Skeletal muscle tissue (tissue), 3 donors: ENCODE measurements at regions not wholly inside any gene's neighbourhood (a gene's known extent, or its start where the extent isn't known, plus 50 kb on each side); places are given as distances from the start of the nearest gene placed in this dataset.

Experiments used
- H3K27ac ChIP-seq: one replicate; pipeline ENCODE4 v1.7.0; 2013; ENCODE audit warnings: mild to moderate bottlenecking, low read depth, low read length, inconsistent platforms
- H3K27me3 ChIP-seq, 3 donors: one replicate each; pipeline ENCODE4 v1.7.0; 2013; ENCODE audit warnings: low read length in 3 of 3; ENCODE audit not compliant: control insufficient read depth in 3 of 3, insufficient read depth in 3 of 3
- H3K36me3 ChIP-seq, 3 donors: one replicate each; pipeline ENCODE4 v1.7.0; 2013; ENCODE audit warnings: low read length in 3 of 3; ENCODE audit not compliant: control insufficient read depth in 3 of 3, insufficient read depth in 3 of 3
- H3K4me1 ChIP-seq, 3 donors: one replicate each; pipeline ENCODE4 v1.7.0; 2013; ENCODE audit warnings: low read length in 3 of 3, mild to moderate bottlenecking in 3 of 3; ENCODE audit not compliant: control insufficient read depth in 3 of 3, insufficient read depth in 3 of 3
- H3K4me3 ChIP-seq, 3 donors: one replicate each; pipeline ENCODE4 v1.7.0; 2013; ENCODE audit warnings: low read length in 3 of 3
- H3K9ac ChIP-seq, 3 donors: one replicate each; pipeline ENCODE4 v1.7.0; 2013; ENCODE audit warnings: low read length in 3 of 3, mild to moderate bottlenecking in 3 of 3, moderate library complexity in 2 of 3, low read depth in 1 of 3
- H3K9me3 ChIP-seq, 3 donors: one replicate each; pipeline ENCODE4 v1.7.0; 2013; ENCODE audit warnings: low read length in 3 of 3; ENCODE audit not compliant: control insufficient read depth in 3 of 3
- donor health status: Osteomylitis.

DNA sequence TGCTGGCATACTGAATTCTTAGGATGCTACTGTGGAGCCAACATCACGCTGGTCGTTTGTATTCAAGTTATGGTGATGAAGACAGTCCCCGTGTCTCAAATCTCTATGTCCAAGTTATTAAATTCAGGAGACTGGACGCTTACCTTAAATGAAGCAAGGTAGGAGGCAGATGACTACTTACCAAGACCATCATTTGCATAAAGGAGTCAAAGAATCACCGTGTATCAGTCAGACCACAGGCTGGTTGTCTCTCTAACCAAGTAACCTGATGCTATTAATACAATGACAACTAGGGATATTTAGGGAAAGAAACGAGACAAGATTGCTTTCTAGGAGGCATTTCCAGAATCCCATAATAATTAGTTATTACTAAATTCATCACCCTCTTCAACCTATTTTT lies 78.1 kb upstream of the FRMD6 start:
- H3K4me3 ChIP-seq: no peak overlapping the region
- H3K9ac ChIP-seq: no peak overlapping the region
- no peaks in the 10 kb centered on the region for H3K9me3 ChIP-seq
- no peaks in the 10 kb centered on the region for H3K4me1 ChIP-seq
- no peaks in the 10 kb centered on the region for H3K36me3 ChIP-seq
- H3K27me3 ChIP-seq: no peaks in the 10 kb centered on the region
- H3K27ac ChIP-seq: no peak overlapping the region

- Histone ChIP-seq H3K27me3 (no peaks in the 10 kb centered on the region), H3K9me3 (no peaks in the 10 kb centered on the region), H3K9ac (no peak overlapping the region), H3K27ac (no peak overlapping the region), H3K4me1 (no peaks in the 10 kb centered on the region), H3K4me3 (no peak overlapping the region), H3K36me3 (no peaks in the 10 kb centered on the region)
Observed at GRCh38 chr14:51574009-51574408, 77.7 kb upstream of the FRMD6 start.

DNA sequence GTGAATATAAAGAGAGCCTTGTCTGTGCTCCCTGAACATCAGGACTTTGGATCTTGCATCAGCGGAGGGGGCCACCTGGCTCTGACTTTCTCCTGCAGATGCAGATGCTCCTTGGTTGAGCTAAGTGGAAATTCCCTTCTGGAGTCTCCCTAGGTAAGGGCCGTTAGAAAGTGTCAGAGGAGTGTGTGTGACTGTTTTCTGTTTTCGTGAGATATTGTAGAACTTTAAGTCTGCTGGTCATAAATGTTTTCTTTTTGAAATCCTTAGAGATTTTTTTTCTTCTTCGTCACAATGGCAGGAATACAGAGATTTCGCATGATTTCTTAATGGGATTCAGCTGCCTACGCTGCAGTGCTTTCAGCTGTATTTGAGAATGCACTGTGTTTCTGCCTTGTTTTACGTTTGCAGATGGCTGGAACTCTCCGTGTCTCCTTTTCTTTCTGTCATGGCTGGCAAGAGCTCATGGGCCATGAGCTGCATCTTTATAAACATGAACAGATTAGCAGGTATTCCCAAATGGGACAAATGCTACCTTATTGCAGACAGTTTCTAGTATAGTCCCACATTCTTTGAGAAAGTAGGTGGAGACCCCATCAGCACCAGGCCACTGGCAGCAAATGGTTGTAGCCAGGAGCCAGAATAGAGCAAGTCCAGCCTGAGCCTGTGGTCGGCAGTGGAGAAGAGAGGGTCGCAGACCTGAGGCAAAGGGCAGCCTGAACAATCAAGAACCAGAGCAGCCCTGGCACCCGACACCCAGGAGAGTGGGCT lies 76.2 kb upstream of the FRMD6 start:
- Histone ChIP-seq H3K36me3 (no peaks in the 10 kb centered on the region), H3K27ac (no peak overlapping the region), H3K9me3 (no peaks in the 10 kb centered on the region), H3K4me3 (no peak overlapping the region), H3K9ac (no peak overlapping the region), H3K27me3 (no peaks in the 10 kb centered on the region), H3K4me1 (no peaks in the 10 kb centered on the region)

DNA sequence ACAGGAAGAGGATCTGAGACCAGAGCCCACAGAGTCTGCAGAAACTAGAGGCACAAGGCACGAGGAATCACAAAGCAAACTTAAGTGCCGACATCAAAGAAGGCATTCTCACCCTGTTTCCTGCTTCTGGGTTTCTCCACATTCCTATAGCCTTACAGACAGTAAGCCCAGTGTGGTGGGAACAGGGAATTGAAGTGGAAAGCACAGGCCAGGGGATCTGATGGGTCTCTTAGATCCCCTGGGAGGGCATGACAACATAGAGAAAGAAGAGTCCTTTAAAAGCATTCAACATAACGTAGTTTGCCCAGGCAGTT lies 75.6 kb upstream of the FRMD6 start:
- H3K36me3 ChIP-seq: no peaks in the 10 kb centered on the region
- H3K27me3 ChIP-seq: no peaks in the 10 kb centered on the region
- H3K4me3 ChIP-seq: no peak overlapping the region
- no peaks in the 10 kb centered on the region for H3K4me1 ChIP-seq
- H3K27ac ChIP-seq: no peak overlapping the region
- no peaks in the 10 kb centered on the region for H3K9me3 ChIP-seq
- no peak overlapping the region for H3K9ac ChIP-seq

- Histone ChIP-seq H3K4me1 (no peaks in the 10 kb centered on the region), H3K9ac (no peak overlapping the region), H3K4me3 (no peak overlapping the region), H3K27ac (no peak overlapping the region), H3K36me3 (no peaks in the 10 kb centered on the region), H3K9me3 (no peaks in the 10 kb centered on the region), H3K27me3 (no peaks in the 10 kb centered on the region)
Observed at GRCh38 chr14:51576879-51577278, 74.8 kb upstream of the FRMD6 start.

DNA sequence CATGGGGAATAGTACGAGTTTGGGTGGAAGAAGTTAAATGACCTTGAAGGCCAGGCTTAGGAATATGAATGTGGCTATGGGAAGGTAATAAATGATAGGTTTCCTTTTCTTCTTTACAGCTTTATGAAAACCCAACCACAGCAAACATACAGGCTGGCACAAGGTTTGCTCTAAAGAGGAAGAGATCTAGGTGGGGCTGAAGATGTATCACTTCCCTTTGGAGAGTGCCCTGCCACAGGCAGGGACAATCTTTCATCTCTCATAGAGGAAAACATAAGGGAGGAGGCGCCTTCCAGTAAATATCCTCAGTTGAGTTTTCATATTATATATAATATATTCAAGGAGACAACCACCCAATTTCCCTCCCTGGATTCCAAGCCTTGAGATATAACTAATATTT lies 72.9 kb upstream of the FRMD6 start:
- no peak overlapping the region for H3K27ac ChIP-seq
- H3K9me3 ChIP-seq: no peaks in the 10 kb centered on the region
- no peak overlapping the region for H3K4me3 ChIP-seq
- no peaks in the 10 kb centered on the region for H3K36me3 ChIP-seq
- no peak overlapping the region for H3K9ac ChIP-seq
- H3K4me1 ChIP-seq: no peaks in the 10 kb centered on the region
- H3K27me3 ChIP-seq: no peaks in the 10 kb centered on the region

- no peaks in the 10 kb centered on the region for H3K27me3 ChIP-seq
Observed at GRCh38 chr14:51581017-51581881, 70.5 kb upstream of the FRMD6 start.

GRCh38 chr14:51582437-51582836 lies 69.3 kb upstream of the FRMD6 start:
- H3K36me3 ChIP-seq: no peaks in the 10 kb centered on the region
- H3K9ac ChIP-seq: no peak overlapping the region
- H3K4me3 ChIP-seq: no peak overlapping the region
- no peak overlapping the region for H3K27ac ChIP-seq
- H3K9me3 ChIP-seq: no peaks in the 10 kb centered on the region
- no peaks in the 10 kb centered on the region for H3K27me3 ChIP-seq
- H3K4me1 ChIP-seq: no peaks in the 10 kb centered on the region

More at GRCh38 chr14:51581017-51581881, 70.5 kb upstream of the FRMD6 start:
- H3K4me3 ChIP-seq: no peak overlapping the region
- H3K27ac ChIP-seq: no peak overlapping the region
- no peaks in the 10 kb centered on the region for H3K9me3 ChIP-seq
- H3K9ac ChIP-seq: no peak overlapping the region
- no peaks in the 10 kb centered on the region for H3K4me1 ChIP-seq
- no peaks in the 10 kb centered on the region for H3K36me3 ChIP-seq

DNA sequence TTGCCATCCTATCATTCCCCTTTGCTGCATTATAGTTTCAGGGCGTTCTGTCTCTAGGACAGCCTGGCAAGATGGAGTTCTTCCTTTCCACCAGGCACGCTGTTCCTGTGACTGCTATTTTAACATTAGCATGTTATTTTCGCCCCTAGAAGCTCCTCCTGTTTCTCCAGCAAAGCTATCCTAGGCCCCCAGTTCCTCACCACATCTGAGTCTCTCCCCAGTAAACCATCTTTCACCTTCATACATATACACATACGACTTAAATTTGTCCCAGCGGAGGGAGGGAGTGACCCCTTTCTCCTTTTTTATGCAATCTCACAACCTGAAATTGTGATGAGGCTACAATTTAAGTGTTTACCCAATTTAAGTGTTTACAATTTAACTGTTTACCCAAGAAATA lies 66.7 kb upstream of the FRMD6 start:
- Histone ChIP-seq H3K36me3 (no peaks in the 10 kb centered on the region), H3K4me3 (no peak overlapping the region), H3K9me3 (no peaks in the 10 kb centered on the region), H3K4me1 (no peaks in the 10 kb centered on the region), H3K27me3 (no peaks in the 10 kb centered on the region), H3K27ac (no peak overlapping the region), H3K9ac (no peak overlapping the region)

DNA sequence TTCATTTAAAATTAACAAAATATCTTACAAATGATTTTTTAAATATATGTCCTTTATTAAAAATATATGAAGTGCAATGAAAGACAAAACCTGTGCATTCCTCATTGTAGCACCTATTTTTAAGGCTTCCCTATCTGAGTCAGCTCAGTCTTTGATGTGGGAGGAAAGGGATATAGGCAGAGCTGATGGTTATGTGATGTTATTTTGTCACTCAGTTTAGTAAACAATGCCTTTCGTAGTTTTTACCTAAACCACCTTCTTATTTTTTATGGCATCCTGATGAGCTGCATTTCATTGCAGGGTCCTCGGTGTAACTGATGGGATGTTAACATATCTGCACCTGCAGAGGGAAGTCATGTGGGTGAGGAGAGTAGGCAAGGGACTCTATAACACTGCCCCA lies 58.9 kb upstream of the FRMD6 start:
- Histone ChIP-seq H3K9me3 (no peaks in the 10 kb centered on the region), H3K9ac (no peak overlapping the region), H3K4me3 (no peak overlapping the region), H3K36me3 (no peaks in the 10 kb centered on the region), H3K4me1 (no peaks in the 10 kb centered on the region), H3K27me3 (no peaks in the 10 kb centered on the region), H3K27ac (no peak overlapping the region)
